ENCODE measurements at regions not wholly inside any gene's neighbourhood (a gene's known extent, or its start where the extent isn't known, plus 50 kb on each side); places are given as distances from the start of the nearest gene placed in this dataset.
A peak's percentile ranks its signal among the peaks of the same experiment; 100 is the strongest.

GRCh38 chrX:69082753-69083150, 82.5 kb downstream of the PJA1 start:
- ATAC-seq (no peak), DNase-seq (no peak)
- Histone ChIP-seq H3K27me3 (ENCODE audit: insufficient read depth in 3 of 3, low read length in 2 of 3) (peaks cover 0 to 18% (median 0%) of the 10 kb centered on the region in 3 donors), H3K4me1 (no peaks in the 10 kb centered on the region), H3K27ac (no peak overlapping the region), H3K9me3 (no peaks in the 10 kb centered on the region), H3K36me3 (ENCODE audit: insufficient read depth in 1 of 2, low read depth in 1 of 2) (no peaks in the 10 kb centered on the region), H3K4me3 (no peak overlapping the region)
- intact Hi-C loops (cut with DNase I): no loop called here
- no peak for TF ChIP-seq CTCF (IDR thresholded peaks at IDR 0.05)
- 78 to 97% (median 93%) methylated on average over 7 of the region's 7 CpGs for WGBS, 3 donors

DNA sequence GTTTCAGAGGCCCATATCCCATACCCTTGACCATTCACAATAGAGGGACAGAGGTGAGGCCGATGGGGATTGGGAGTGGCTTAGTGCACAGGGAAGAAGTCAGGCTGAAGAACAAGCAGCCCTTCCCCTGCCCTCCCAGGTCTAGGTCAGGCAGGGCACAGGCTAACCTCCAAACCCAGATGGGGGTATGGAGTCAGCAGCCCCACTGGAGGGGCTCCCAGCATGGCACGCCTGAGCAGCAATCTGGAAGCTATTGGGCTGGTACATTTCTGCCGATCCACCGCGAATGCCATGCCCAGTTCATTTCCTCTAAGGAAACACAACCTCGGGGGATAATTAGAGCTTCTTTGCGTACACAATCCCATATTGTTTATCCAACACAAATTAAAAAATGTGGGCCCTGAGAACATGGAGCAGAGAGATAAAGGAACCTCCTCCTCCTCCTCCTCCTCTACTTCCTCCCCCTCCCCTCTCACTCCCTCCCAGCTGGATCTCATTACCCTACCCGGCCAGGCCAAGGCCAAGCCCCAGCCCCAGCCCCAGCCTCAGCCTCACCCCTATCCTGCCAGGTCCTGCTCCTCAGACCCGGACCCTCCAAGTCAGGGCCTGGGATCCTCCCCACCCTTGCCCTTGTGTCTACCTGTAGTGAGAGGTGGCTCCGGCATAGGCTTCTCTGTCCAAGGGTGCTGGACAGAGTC, 83.0 kb downstream of the PJA1 start:
- TF ChIP-seq CTCF (IDR thresholded peaks at IDR 0.05): no peak
- Histone ChIP-seq H3K27ac (no peak overlapping the region), H3K4me1 (no peaks in the 10 kb centered on the region), H3K9me3 (no peaks in the 10 kb centered on the region), H3K27me3 (ENCODE audit: insufficient read depth in 3 of 3, low read length in 2 of 3) (peaks cover 0 to 17% (median 0%) of the 10 kb centered on the region in 3 donors), H3K36me3 (ENCODE audit: insufficient read depth in 1 of 2, low read depth in 1 of 2) (no peaks in the 10 kb centered on the region), H3K4me3 (no peak overlapping the region)
- no peak for ATAC-seq
- 64 to 74% (median 68%) methylated on average over 10 of the region's 10 CpGs for WGBS, 3 donors
- DNase-seq: peak in 1 of 2 donors; percentile 19
- intact Hi-C loops (cut with DNase I): no loop called here

DNA sequence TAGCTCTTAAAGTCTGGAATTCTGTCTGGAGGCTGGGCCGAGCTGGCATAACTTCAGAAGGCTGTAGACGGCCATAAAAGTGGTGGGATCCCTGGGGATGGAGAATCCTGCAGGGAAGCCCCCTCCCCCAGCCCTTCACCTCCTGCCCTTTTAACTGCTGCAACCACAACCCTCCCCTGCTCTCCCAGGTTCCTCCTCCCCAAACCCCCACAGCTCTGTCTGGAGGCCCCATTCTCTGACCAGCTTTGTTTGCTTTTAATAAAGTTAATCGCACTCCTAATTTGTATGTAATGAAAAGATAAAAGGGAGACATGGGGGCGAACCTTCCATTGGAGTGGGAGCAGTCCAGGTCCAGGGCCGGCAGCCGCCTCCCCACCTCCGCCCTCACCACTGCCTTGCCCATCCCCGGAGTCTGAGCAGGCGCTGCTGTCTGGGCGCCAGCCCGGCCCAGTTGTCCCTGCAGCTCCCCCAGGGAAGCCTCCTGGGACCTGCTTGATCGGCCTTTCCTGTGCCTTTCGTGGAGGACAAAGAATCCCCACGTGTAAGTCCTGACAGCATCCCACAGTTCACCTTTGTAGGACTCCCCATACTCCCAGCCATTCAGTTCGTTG, 84.3 kb downstream of the PJA1 start:
- no peaks in the 10 kb centered on the region for H3K9me3 ChIP-seq
- TF ChIP-seq CTCF (IDR thresholded peaks at IDR 0.05): no peak
- no peak overlapping the region for H3K27ac ChIP-seq
- no peaks in the 10 kb centered on the region for H3K4me1 ChIP-seq
- no peak overlapping the region for H3K4me3 ChIP-seq
- 44 to 63% (median 58%) methylated on average over 15 of the region's 15 CpGs for WGBS, 3 donors
- H3K36me3 ChIP-seq (ENCODE audit: insufficient read depth in 1 of 2, low read depth in 1 of 2): no peaks in the 10 kb centered on the region
- intact Hi-C loops (cut with DNase I): no loop called here
- DNase-seq (peak in 1 of 2 donors; percentile 41), ATAC-seq (no peak)
- H3K27me3 ChIP-seq (ENCODE audit: insufficient read depth in 3 of 3, low read length in 2 of 3): peaks cover 0 to 15% (median 0%) of the 10 kb centered on the region in 3 donors

GRCh38 chrX:69079268-69079667, 86.0 kb downstream of the PJA1 start:
- TF ChIP-seq CTCF (IDR thresholded peaks at IDR 0.05): no peak
- ATAC-seq: no peak
- no peaks in the 10 kb centered on the region for H3K9me3 ChIP-seq
- 77 to 93% (median 92%) methylated on average over 5 of the region's 5 CpGs for WGBS, 3 donors
- intact Hi-C loops (cut with DNase I): no loop called here
- no peaks in the 10 kb centered on the region for H3K4me1 ChIP-seq
- no peaks in the 10 kb centered on the region for H3K36me3 ChIP-seq (ENCODE audit: insufficient read depth in 1 of 2, low read depth in 1 of 2)
- no peak overlapping the region for H3K27ac ChIP-seq
- no peak for DNase-seq
- peaks cover 0 to 20% (median 0%) of the 10 kb centered on the region in 3 donors for H3K27me3 ChIP-seq (ENCODE audit: insufficient read depth in 3 of 3, low read length in 2 of 3)
- no peak overlapping the region for H3K4me3 ChIP-seq

Data from psoas muscle (tissue), 7 donors.